ENCODE measurements at regions not wholly inside any gene's neighbourhood (a gene's known extent, or its start where the extent isn't known, plus 50 kb on each side); places are given as distances from the start of the nearest gene placed in this dataset.

GRCh38 chr5:3352711-3353110 is 242.9 kb upstream of the IRX1 start:
- 3% methylated on average over 8 of the region's 8 CpGs for WGBS (ENCODE audit: insufficient coverage, insufficient replicate concordance, low lambda C conversion rate, missing lambda C conversion rate)
- ChIA-PET SMC1A (ENCODE audit: uncharacterized antibody, unreplicated experiment) (no interaction called here), CTCF (no interaction called here), POLR2A (no interaction called here), RAD21 (ENCODE audit: unreplicated experiment) (no interaction called here)
- Histone ChIP-seq H3K9ac (ENCODE audit: control insufficient read depth, insufficient read depth, low read length) (no peak overlapping the region), H3K79me2 (ENCODE audit: control insufficient read depth, insufficient read depth, low read length) (no peaks in the 10 kb centered on the region), H3K4me3 (no peak overlapping the region), H2AFZ (ENCODE audit: control insufficient read depth, low read depth, low read length) (no peak overlapping the region), H3K27ac (ENCODE audit: control insufficient read depth, insufficient read depth) (no peak overlapping the region), H3K27me3 (replicated peaks in 1 of 2; ENCODE audit: control insufficient read depth in 2 of 2, insufficient read depth in 2 of 2, low read length in 1 of 2) (no peaks in the 10 kb centered on the region), H3K9me3 (replicated peaks; ENCODE audit: control insufficient read depth, insufficient read depth, low read length) (no peaks in the 10 kb centered on the region; the same call in 2 of the 3 replicates), H4K20me1 (ENCODE audit: control insufficient read depth, insufficient read depth) (no peaks in the 10 kb centered on the region), H3K4me1 (ENCODE audit: control insufficient read depth, insufficient read depth, low read length) (no peaks in the 10 kb centered on the region), H3K36me3 (ENCODE audit: control insufficient read depth in 2 of 2, insufficient read depth in 2 of 2, low read length in 1 of 2) (no peaks in the 10 kb centered on the region), H3K4me2 (ENCODE audit: control insufficient read depth, insufficient read depth) (no peak overlapping the region)
- intact Hi-C loops (cut with micrococcal nuclease; ENCODE audit: unreplicated experiment), result no loop called here
- ATAC-seq (no peak), DNase-seq (ENCODE audit: low read depth, low spot score) (no peak), FAIRE-seq (no peak)
- TF ChIP-seq, protein P1, sequence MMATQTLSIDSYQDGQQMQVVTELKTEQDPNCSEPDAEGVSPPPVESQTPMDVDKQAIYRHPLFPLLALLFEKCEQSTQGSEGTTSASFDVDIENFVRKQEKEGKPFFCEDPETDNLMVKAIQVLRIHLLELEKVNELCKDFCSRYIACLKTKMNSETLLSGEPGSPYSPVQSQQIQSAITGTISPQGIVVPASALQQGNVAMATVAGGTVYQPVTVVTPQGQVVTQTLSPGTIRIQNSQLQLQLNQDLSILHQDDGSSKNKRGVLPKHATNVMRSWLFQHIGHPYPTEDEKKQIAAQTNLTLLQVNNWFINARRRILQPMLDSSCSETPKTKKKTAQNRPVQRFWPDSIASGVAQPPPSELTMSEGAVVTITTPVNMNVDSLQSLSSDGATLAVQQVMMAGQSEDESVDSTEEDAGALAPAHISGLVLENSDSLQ (IDR thresholded peaks at IDR 0.05), result no peak
- TF ChIP-seq PML (IDR thresholded peaks at IDR 0.05; ENCODE audit: low read length), result no peak
- no peak for TF ChIP-seq ZNF274 (IDR thresholded peaks at IDR 0.05; ENCODE audit: insufficient read depth, insufficient read length)
- no peak for TF ChIP-seq PBX3 (IDR thresholded peaks at IDR 0.05; ENCODE audit: insufficient replicate concordance, low read depth, low read length)
- TF ChIP-seq TCF7 (IDR thresholded peaks at IDR 0.05; ENCODE audit: borderline replicate concordance), result no peak
- TF ChIP-seq MTA2 (IDR thresholded peaks at IDR 0.05; ENCODE audit: low read depth), result no peak
- no peak for TF ChIP-seq RAD51 (IDR thresholded peaks at IDR 0.05)
- no peak for TF ChIP-seq ZSCAN29 (IDR thresholded peaks at IDR 0.05)
- TF ChIP-seq, protein P2, sequence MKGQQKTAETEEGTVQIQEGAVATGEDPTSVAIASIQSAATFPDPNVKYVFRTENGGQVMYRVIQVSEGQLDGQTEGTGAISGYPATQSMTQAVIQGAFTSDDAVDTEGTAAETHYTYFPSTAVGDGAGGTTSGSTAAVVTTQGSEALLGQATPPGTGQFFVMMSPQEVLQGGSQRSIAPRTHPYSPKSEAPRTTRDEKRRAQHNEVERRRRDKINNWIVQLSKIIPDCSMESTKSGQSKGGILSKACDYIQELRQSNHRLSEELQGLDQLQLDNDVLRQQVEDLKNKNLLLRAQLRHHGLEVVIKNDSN (IDR thresholded peaks at IDR 0.05; ENCODE audit: borderline replicate concordance, extremely low read length, insufficient read depth, low read depth, low read length), result no peak
- TF ChIP-seq TAF1 (IDR thresholded peaks at IDR 0.05; ENCODE audit: borderline replicate concordance, low read depth, low read length), result no peak
- TF ChIP-seq SMAD1 (IDR thresholded peaks at IDR 0.05; ENCODE audit: low read depth, partially characterized antibody), result no peak
- TF ChIP-seq ZNF24 (IDR thresholded peaks at IDR 0.05), result no peak
- in situ Hi-C loops (cut with MboI), result no loop called here
- BruUV-seq (replicated peaks), result no TSS peak
